ENCODE measurements at regions not wholly inside any gene's neighbourhood (a gene's known extent, or its start where the extent isn't known, plus 50 kb on each side); places are given as distances from the start of the nearest gene placed in this dataset.
"Not testable (repeated sequence)": the region's sequence is repeated elsewhere in the genome, so short reads cannot be mapped to it uniquely, and the experiment has no call there.

DNA sequence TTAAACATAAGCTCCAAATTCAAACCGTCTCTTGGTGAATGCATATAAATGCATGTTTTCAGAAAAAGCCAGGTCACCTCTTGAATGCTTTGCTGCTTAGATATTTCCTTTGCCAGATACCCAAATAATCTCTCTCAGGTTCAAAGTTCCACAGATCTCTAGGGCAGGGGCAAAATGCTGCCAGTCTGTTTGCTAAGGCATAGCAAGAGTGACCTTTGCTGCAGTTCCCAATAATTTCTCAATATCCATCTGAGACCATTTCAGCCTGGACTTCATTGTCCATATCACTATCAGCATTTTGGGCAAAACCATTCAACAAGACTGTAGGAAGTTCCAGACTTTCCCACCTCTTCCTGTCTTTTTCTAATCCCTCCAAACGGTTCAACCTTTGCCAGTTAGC, 1006.2 kb upstream of the KCND2 start:
- not testable (repeated sequence) for DNase-seq (ENCODE audit: low spot score)

DNA sequence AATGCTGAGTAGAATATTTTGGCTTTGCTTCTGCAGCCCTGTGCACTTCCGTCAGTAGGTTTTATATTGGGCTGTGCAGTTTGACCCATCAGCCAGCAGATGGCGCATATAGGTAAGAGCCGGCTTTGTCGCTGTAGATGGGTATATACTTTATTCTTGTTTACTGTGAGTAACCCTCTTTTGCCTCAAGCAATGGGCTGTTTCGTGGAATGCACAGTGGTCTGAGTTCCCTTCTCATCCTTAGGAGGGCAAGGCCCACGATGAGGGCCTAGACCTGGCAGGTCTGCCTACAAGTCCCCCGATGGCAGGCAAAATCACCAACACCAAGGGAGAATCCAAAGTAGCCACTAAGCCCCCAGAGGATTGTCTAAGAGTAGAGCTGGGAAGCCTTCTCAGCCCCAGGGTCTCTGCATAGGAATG, 1002.9 kb upstream of the KCND2 start:
- no peak for DNase-seq (ENCODE audit: low spot score)

GRCh38 chr7:119270644-119271043, 1002.3 kb upstream of the KCND2 start:
- DNase-seq (ENCODE audit: low spot score): no peak

GRCh38 chr7:119271147-119271779, 1001.7 kb upstream of the KCND2 start:
- DNase-seq (ENCODE audit: low spot score): no peak

DNA sequence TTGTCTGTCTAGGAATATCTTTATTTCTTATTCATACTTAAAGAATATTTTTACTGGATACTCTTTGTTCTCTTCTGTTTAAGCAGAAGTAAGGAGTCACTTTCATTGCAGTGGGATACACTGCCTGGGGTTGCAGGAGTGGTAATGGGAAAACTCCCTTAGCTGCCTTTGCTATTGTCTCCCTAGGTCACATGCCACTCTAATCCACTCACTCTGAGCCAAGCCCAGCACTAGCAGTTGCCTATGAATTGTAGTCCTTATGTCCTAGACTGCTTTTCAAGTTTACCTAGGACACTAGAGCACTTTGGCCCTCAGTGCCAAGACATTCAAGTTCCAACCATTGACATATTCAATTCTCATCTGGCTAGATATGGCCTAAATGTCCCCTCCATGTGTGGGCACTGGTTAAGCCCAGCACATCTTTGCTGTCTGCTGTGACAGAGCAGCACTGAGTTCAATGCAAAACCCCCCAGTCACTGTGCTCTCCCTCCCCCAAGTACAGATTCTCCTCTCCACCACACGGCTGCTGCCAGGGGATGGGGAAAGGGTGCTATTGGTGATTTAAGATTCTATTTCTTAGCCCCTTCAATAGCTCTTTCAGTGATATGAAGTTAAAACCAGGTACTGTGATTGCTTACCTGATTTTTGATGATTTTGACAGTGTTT, 991.7 kb upstream of the KCND2 start:
- no peak for DNase-seq (ENCODE audit: low spot score)

DNA sequence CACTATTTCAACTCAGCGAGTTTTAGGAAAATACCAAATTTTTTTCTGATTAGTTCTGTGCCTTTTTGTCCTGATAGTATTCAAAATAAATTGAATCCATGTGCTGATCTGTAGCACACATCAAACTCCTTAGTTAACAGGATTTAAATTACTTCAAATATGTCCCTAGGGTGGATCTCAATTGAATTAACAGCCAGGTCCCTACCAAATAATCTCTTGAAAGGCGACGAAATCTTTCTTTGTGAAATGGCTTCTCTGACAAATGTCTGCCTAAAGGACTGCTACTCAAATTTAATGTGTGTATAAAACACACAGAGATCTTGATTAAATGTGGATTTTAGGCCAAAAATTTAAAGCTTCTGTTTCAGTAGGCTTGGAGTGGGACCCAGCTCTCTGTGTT, 989.6 kb upstream of the KCND2 start:
- DNase-seq (ENCODE audit: low spot score): no peak

DNA sequence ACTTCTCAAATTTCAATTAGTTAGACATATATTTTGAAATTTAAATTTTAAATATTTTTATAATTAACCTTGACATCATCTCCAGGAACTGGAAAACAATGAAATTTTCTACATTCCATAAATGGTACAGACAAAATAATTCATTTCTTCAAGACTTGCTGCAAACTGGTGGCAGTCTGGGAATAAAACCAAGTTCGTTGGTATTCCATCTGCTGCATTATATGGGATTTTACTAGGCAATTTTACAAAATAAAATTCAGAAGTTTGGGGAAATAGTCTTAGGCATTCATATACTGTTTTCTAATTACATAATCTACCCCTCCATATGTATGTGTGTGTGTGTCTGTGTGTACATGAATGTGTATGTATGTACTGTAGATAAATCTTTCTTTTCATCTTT, 984.6 kb upstream of the KCND2 start:
- no peak for DNase-seq (ENCODE audit: low spot score)

GRCh38 chr7:119300341-119300740, 972.6 kb upstream of the KCND2 start:
- DNase-seq (ENCODE audit: low spot score): not testable (repeated sequence)

GRCh38 chr7:119320316-119320715, 952.7 kb upstream of the KCND2 start:
- DNase-seq (ENCODE audit: low spot score): no peak

DNA sequence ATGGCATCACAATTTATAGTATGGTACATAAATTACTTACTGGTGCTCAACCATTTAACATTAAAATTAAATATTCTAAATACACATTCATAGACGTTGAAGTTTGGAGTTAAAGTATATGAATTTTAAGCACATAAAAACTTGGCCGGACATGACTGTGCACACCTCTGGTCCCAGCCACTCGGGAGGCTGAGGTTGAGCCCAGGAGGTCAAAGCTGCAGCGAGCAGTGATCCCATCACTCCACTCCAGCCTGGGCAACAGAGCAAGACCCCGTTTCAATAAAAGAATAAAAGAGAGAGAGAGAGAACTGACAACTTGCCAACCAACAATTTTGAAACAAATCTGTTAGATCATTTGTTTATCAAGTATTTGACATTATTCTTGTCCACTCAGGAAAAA, 943.3 kb upstream of the KCND2 start:
- DNase-seq (ENCODE audit: low spot score): no peak

DNA sequence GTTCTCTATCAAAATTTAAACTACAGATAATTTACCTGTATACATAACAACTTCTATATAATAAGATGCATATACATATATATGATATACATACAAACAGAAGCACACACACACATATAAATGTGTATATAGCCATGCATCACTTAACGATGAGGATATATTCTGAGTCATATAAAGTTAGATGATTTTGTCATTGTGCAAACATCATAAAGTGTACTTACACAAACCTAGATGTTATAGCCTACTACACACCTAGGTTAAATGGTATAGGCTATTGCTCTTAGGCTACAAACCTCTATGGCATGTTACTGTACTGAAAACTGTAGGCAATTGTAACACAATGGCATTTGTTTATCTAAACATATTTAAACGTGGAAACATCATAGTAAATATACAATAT, 937.6 kb upstream of the KCND2 start:
- DNase-seq (ENCODE audit: low spot score): no peak

DNA sequence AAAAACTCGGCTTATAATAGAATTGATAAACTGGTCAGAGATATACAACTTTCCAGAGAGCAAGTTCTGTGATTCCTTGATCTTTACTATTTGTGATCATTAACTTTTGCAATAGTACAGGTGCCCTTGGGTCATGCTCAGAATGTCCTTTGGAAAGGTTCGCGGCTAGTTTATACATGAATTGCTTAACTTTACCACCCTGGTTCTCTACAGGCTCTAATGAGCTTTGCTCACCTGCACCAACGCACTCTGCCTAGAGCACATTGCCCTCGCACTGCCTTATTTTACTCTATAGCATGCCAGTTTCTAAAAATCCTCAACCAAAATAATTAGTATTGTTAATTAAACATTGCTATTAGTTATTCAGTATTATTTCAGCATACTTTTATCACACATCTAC, 931.2 kb upstream of the KCND2 start:
- DNase-seq (ENCODE audit: low spot score): no peak

- DNase-seq (ENCODE audit: low spot score): no peak
These were observed 929.7 kb upstream of the KCND2 start for GRCh38 chr7:119343289-119343688.

DNA sequence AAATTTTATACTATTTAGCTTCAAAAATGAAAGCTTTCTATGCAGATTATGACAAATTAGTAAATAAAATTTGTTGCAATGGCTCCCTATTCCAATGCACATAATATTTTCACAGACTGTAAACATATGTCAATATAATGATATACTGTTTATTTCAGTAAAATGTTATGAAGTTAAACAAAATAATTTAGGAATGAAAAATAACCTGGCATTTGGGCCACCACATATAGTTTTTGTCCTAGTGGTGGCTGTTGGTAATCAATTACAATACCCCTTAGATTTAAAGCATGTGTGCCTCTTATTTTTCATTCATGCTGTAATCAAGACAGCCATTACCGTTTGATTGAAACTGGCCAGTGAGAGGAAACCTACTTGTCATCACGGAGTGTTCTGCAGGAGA, 928.5 kb upstream of the KCND2 start:
- no peak for DNase-seq (ENCODE audit: low spot score)

- DNase-seq (ENCODE audit: low spot score): no peak
These were observed 924.5 kb upstream of the KCND2 start for GRCh38 chr7:119348491-119348890.

DNA sequence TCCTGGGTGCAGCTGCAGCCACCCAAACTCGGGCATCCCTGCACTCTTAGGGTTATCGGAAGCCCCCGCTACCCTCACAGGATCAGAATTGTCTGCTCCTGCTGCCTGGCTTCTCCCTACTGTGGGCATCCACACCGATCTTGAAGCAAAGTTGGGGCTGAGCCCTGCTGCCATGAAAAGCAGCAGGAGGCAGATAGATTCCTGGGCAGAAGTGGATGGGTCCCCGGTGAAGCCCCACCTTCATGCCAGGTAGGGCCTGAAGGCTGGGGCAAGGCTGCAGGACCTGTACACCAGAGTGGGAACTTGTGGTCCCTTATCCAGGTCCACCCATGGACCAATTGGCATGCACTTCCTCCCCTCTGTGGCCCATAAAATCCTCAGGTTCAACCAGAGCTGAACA, 922.6 kb upstream of the KCND2 start:
- DNase-seq (ENCODE audit: low spot score): no peak

DNA sequence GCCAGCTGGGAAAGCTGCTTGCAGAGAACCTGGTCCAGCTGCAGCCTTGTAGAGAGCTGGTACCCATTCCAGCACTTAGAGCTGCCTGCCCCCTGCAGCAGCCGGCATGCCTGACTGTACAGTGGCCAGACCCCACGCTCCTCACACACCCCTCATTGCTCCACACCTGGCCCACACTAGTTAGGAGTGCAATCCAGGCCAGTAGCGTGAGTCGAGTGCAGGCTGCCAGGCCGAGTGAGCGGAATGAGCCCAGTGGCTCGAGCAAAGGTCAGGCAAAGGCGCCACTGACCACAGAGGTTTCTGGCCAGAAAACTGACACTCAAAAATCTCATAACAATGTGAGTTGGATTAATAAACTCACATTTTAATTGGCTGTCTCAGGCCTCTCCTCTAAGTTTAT, 921.7 kb upstream of the KCND2 start:
- DNase-seq (ENCODE audit: low spot score): no peak

DNA sequence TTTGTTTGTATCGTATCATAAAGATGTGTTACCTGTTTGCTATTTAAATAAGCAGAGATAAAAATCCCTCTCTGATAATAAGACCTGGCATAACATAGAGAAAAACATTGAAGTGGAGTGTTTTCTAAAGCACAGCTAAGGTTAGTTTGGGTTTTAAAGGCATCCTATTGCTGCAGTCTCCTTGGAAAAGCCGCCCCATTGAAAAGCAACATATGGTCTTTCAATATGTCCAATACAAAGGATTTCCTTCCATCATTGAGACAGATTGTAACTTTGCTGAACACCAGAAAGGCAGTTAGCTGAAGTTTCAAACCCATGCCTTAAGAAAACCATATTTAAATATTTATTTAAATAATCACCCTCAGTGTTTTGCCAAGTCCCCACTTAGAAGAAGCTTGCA, 898.5 kb upstream of the KCND2 start:
- no peak for DNase-seq (ENCODE audit: low spot score)

GRCh38 chr7:119377861-119378260, 895.1 kb upstream of the KCND2 start:
- no peak for DNase-seq (ENCODE audit: low spot score)

GRCh38 chr7:119382726-119383125, 890.2 kb upstream of the KCND2 start:
- no peak for DNase-seq (ENCODE audit: low spot score)

- no peak for DNase-seq (ENCODE audit: low spot score)
These were observed 878.0 kb upstream of the KCND2 start for GRCh38 chr7:119395024-119395423.

- DNase-seq (ENCODE audit: low spot score): no peak
These were observed 875.8 kb upstream of the KCND2 start for GRCh38 chr7:119397156-119397555.

GRCh38 chr7:119408596-119408995, 864.4 kb upstream of the KCND2 start:
- no peak for DNase-seq (ENCODE audit: low spot score)

DNA sequence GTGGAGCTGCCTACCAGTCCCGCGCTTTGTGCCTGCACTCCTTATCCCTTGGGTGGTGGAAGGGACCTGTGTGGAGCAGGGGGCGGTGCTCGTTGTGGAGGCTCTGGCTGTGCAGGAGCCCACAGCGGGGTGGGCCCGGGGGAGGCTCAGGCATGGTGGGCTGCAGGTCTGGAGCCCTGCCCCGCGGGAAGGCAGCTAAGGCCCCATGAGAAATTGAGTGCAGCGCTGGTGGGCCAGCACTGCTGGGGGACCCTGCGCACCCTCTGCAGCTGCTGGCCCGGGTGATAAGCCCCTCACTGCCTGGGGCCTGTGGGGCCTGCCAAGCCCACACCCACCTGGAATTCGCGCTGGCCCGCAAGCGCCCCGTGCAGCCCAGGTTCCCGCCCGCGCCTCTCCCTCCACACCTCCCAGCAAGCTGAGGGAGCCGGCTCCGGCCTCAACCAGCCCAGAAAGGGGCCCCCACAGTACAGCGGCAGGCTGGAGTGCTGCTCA, 859.6 kb upstream of the KCND2 start:
- DNase-seq (ENCODE audit: low spot score): no peak

All from ureter (tissue), 1 donor.